8988T (cell line): ENCODE measurements at regions not wholly inside any gene's neighbourhood (a gene's known extent, or its start where the extent isn't known, plus 50 kb on each side); places are given as distances from the start of the nearest gene placed in this dataset.
"Not testable (repeated sequence)": the region's sequence is repeated elsewhere in the genome, so short reads cannot be mapped to it uniquely, and the experiment has no call there.

Experiments used
- DNase-seq: peaks from one replicate; pipeline ENCODE4 v3.0.0; 2011

GRCh38 chr17:83019376-83019775 is 60.0 kb upstream of the METRNL start:
- no peak for DNase-seq

GRCh38 chr17:83024218-83024971 is 55.0 kb upstream of the METRNL start:
- DNase-seq: no peak

GRCh38 chr17:83025636-83026280 is 53.7 kb upstream of the METRNL start:
- no peak for DNase-seq

- DNase-seq: no peak
Observed at GRCh38 chr17:83026311-83026811, 53.0 kb upstream of the METRNL start.

GRCh38 chr17:83026921-83027320 is 52.5 kb upstream of the METRNL start:
- DNase-seq: not testable (repeated sequence)

GRCh38 chr17:83028851-83029250 is 50.6 kb upstream of the METRNL start:
- no peak for DNase-seq

- no peak for DNase-seq
Observed at GRCh38 chr17:83029571-83029970, 49.8 kb upstream of the METRNL start.
